ENCODE measurements at regions not wholly inside any gene's neighbourhood (a gene's known extent, or its start where the extent isn't known, plus 50 kb on each side); places are given as distances from the start of the nearest gene placed in this dataset.

DNA sequence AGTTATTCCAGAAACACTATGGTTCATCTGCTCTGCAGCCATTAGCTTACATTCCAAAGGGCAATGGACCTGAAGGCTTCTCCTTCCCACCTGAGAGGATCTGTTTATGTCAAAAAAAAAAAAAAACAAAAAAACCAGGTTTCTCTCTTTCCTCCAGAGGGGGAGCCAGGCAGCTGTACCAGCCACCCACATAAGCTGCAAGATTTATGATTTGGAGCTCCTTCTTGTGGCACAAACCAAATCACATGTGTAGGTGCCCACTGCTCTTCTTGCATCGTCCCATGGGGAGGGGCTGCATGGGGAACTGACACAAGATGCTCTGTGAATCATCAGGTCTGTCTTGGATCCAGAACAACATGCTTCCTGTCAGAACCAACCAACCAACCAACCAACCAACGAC lies 231.6 kb upstream of the IGFBP3 start:
- Histone ChIP-seq H2BK12ac (ENCODE audit: low read length in 2 of 2) (no peak overlapping the region), H2AFZ (ENCODE audit: low read depth, low read length) (no peak overlapping the region), H3K79me1 (replicated peaks; ENCODE audit: low read length, poor library complexity, severe bottlenecking) (no peaks in the 10 kb centered on the region), H3K27me3 (ENCODE audit: control insufficient read depth in 1 of 2, insufficient read depth in 1 of 2, low read length in 2 of 2) (no peaks in the 10 kb centered on the region), H2AK5ac (ENCODE audit: low read length, severe bottlenecking) (no peak overlapping the region), H3K9ac (ENCODE audit: low read length) (no peak overlapping the region), H2BK5ac (ENCODE audit: low read depth, low read length, poor library complexity, severe bottlenecking) (no peak overlapping the region), H3K27ac (ENCODE audit: low read length, poor library complexity, severe bottlenecking) (no peak overlapping the region), H3K4me3 (ENCODE audit: insufficient read depth in 1 of 2, low read depth in 1 of 2, low read length in 2 of 2) (no peak overlapping the region), H2BK15ac (ENCODE audit: low read depth, poor library complexity, severe bottlenecking) (no peak overlapping the region), H3K9me3 (ENCODE audit: control insufficient read depth, low read length) (no peaks in the 10 kb centered on the region), H3K4ac (ENCODE audit: low read depth in 1 of 2, low read length in 2 of 2) (no peak overlapping the region), H3K4me2 (ENCODE audit: low read length, poor library complexity, severe bottlenecking) (no peak overlapping the region), H3K23ac (ENCODE audit: low read length in 2 of 2) (no peak overlapping the region), H3K4me1 (ENCODE audit: control insufficient read depth, insufficient read depth, low read depth, low read length) (peaks cover 3% of the 10 kb centered on the region), H3K36me3 (ENCODE audit: control insufficient read depth in 1 of 2, insufficient read depth in 2 of 2, low read depth in 1 of 2, low read length in 2 of 2) (no peaks in the 10 kb centered on the region), H2BK120ac (ENCODE audit: low read depth, low read length) (no peak overlapping the region), H3K14ac (ENCODE audit: low read length in 2 of 2) (no peak overlapping the region), H3K18ac (ENCODE audit: low read depth in 1 of 2, low read length in 2 of 2) (no peak overlapping the region), H4K91ac (ENCODE audit: low read length) (no peak overlapping the region), H4K8ac (ENCODE audit: low read length) (no peak overlapping the region)
- 100% methylated on average over 1 of the region's 2 CpGs for WGBS
- no peak for DNase-seq

DNA sequence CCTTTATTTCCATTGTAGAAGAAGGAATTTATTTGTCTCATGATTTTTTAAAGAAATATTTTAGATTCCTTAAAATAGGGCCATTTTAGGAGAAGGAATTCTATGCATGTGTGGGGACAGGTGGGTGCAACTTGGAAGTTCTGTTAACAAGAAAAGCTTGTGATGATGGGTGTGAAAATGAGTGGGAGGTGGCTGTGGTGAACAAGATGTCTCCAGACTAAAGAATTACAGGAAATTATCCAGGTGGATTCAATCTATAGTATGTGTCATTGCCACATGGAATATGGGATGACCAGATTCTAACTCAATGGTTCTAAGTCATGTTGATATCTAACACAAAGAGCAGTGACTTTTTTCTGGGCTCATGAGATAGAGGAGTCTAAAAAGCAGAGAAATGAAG lies 229.6 kb upstream of the IGFBP3 start:
- Histone ChIP-seq H3K27ac (ENCODE audit: low read length, poor library complexity, severe bottlenecking) (no peak overlapping the region), H3K23ac (ENCODE audit: low read length in 2 of 2) (no peak overlapping the region), H4K91ac (ENCODE audit: low read length) (no peak overlapping the region), H3K18ac (ENCODE audit: low read depth in 1 of 2, low read length in 2 of 2) (no peak overlapping the region), H2AK5ac (ENCODE audit: low read length, severe bottlenecking) (no peak overlapping the region), H3K36me3 (ENCODE audit: control insufficient read depth in 1 of 2, insufficient read depth in 2 of 2, low read depth in 1 of 2, low read length in 2 of 2) (no peaks in the 10 kb centered on the region), H3K27me3 (ENCODE audit: control insufficient read depth in 1 of 2, insufficient read depth in 1 of 2, low read length in 2 of 2) (no peaks in the 10 kb centered on the region), H3K9ac (ENCODE audit: low read length) (no peak overlapping the region), H3K4me1 (ENCODE audit: control insufficient read depth, insufficient read depth, low read depth, low read length) (peaks cover 6% of the 10 kb centered on the region), H2BK12ac (ENCODE audit: low read length in 2 of 2) (no peak overlapping the region), H2AFZ (ENCODE audit: low read depth, low read length) (no peak overlapping the region), H3K4me2 (ENCODE audit: low read length, poor library complexity, severe bottlenecking) (no peak overlapping the region), H3K14ac (ENCODE audit: low read length in 2 of 2) (no peak overlapping the region), H2BK120ac (ENCODE audit: low read depth, low read length) (no peak overlapping the region), H2BK5ac (ENCODE audit: low read depth, low read length, poor library complexity, severe bottlenecking) (no peak overlapping the region), H3K4ac (ENCODE audit: low read depth in 1 of 2, low read length in 2 of 2) (no peak overlapping the region), H4K8ac (ENCODE audit: low read length) (no peak overlapping the region), H2BK15ac (ENCODE audit: low read depth, poor library complexity, severe bottlenecking) (no peak overlapping the region), H3K79me1 (replicated peaks; ENCODE audit: low read length, poor library complexity, severe bottlenecking) (no peaks in the 10 kb centered on the region), H3K4me3 (ENCODE audit: insufficient read depth in 1 of 2, low read depth in 1 of 2, low read length in 2 of 2) (no peak overlapping the region), H3K9me3 (ENCODE audit: control insufficient read depth, low read length) (no peaks in the 10 kb centered on the region)
- DNase-seq = no peak

DNA sequence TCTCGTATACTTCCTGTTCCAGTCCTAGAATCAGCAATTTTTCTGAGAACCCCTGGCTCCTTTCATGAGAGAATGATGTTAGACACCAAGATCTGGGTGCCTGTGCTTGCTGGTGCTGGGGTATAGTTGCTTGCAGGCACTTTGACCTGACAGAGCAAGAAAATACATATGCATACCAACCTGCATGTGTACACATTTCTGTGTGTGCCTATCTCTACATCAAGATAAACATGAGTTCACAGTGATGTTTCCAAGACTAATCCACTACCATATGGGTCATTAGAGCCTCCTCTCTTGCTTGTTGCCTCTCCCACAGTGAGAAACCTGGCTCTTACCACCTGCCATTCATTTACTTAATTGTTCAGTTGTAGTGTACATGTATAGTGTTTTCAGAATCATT lies 229.1 kb upstream of the IGFBP3 start:
- WGBS = 75% methylated on average over 1 of the region's 1 CpG
- Histone ChIP-seq H2AK5ac (ENCODE audit: low read length, severe bottlenecking) (peak overlapping the region; percentile 37), H3K4ac (ENCODE audit: low read depth in 1 of 2, low read length in 2 of 2) (no peak overlapping the region), H3K18ac (ENCODE audit: low read depth in 1 of 2, low read length in 2 of 2) (no peak overlapping the region), H3K36me3 (ENCODE audit: control insufficient read depth in 1 of 2, insufficient read depth in 2 of 2, low read depth in 1 of 2, low read length in 2 of 2) (no peaks in the 10 kb centered on the region), H3K14ac (ENCODE audit: low read length in 2 of 2) (no peak overlapping the region), H2BK120ac (ENCODE audit: low read depth, low read length) (no peak overlapping the region), H3K27ac (ENCODE audit: low read length, poor library complexity, severe bottlenecking) (no peak overlapping the region), H4K91ac (ENCODE audit: low read length) (no peak overlapping the region), H3K4me1 (ENCODE audit: control insufficient read depth, insufficient read depth, low read depth, low read length) (peaks cover 8% of the 10 kb centered on the region), H3K79me1 (replicated peaks; ENCODE audit: low read length, poor library complexity, severe bottlenecking) (no peaks in the 10 kb centered on the region), H3K4me2 (ENCODE audit: low read length, poor library complexity, severe bottlenecking) (no peak overlapping the region), H2AFZ (ENCODE audit: low read depth, low read length) (no peak overlapping the region), H3K4me3 (ENCODE audit: insufficient read depth in 1 of 2, low read depth in 1 of 2, low read length in 2 of 2) (no peak overlapping the region), H3K27me3 (ENCODE audit: control insufficient read depth in 1 of 2, insufficient read depth in 1 of 2, low read length in 2 of 2) (no peaks in the 10 kb centered on the region), H2BK5ac (ENCODE audit: low read depth, low read length, poor library complexity, severe bottlenecking) (no peak overlapping the region), H3K23ac (ENCODE audit: low read length in 2 of 2) (no peak overlapping the region), H4K8ac (ENCODE audit: low read length) (no peak overlapping the region), H2BK12ac (ENCODE audit: low read length in 2 of 2) (no peak overlapping the region), H3K9me3 (ENCODE audit: control insufficient read depth, low read length) (no peaks in the 10 kb centered on the region), H2BK15ac (ENCODE audit: low read depth, poor library complexity, severe bottlenecking) (no peak overlapping the region), H3K9ac (ENCODE audit: low read length) (no peak overlapping the region)
- no peak for DNase-seq

DNA sequence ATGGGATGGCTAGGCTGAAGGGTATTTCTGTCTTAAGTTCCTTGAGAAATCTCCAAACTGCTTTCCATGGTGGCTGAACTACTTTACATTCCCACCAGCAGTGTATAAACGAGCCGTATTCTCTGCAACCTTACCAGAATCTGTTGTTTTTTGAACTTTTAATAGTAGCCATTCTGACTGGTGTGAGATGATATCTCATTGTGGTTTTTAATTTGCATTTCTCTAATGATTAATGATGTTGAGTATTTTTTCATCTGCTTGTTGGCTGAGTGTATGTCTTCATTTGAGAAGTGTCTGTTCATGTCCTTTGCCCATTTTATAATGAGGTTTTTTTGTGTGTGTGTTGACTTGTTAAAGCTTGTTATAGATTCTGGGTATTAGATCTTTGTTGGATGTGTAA lies 226.8 kb upstream of the IGFBP3 start:
- no peak overlapping the region for H3K27ac ChIP-seq (ENCODE audit: low read length, poor library complexity, severe bottlenecking)
- no peak overlapping the region for H2AFZ ChIP-seq (ENCODE audit: low read depth, low read length)
- no peak overlapping the region for H2BK12ac ChIP-seq (ENCODE audit: low read length in 2 of 2)
- no peak overlapping the region for H2BK5ac ChIP-seq (ENCODE audit: low read depth, low read length, poor library complexity, severe bottlenecking)
- H4K91ac ChIP-seq (ENCODE audit: low read length) = no peak overlapping the region
- no peaks in the 10 kb centered on the region for H3K27me3 ChIP-seq (ENCODE audit: control insufficient read depth in 1 of 2, insufficient read depth in 1 of 2, low read length in 2 of 2)
- no peaks in the 10 kb centered on the region for H3K36me3 ChIP-seq (ENCODE audit: control insufficient read depth in 1 of 2, insufficient read depth in 2 of 2, low read depth in 1 of 2, low read length in 2 of 2)
- no peak overlapping the region for H2BK15ac ChIP-seq (ENCODE audit: low read depth, poor library complexity, severe bottlenecking)
- no peak overlapping the region for H3K18ac ChIP-seq (ENCODE audit: low read depth in 1 of 2, low read length in 2 of 2)
- H3K79me1 ChIP-seq (replicated peaks; ENCODE audit: low read length, poor library complexity, severe bottlenecking) = no peaks in the 10 kb centered on the region
- no peak overlapping the region for H2AK5ac ChIP-seq (ENCODE audit: low read length, severe bottlenecking)
- no peak overlapping the region for H3K14ac ChIP-seq (ENCODE audit: low read length in 2 of 2)
- DNase-seq = no peak
- no peak overlapping the region for H3K23ac ChIP-seq (ENCODE audit: low read length in 2 of 2)
- whole genome bisulfite sequencing = 100% methylated on average over 2 of the region's 2 CpGs
- no peak overlapping the region for H3K4me2 ChIP-seq (ENCODE audit: low read length, poor library complexity, severe bottlenecking)
- no peak overlapping the region for H3K4me3 ChIP-seq (ENCODE audit: insufficient read depth in 1 of 2, low read depth in 1 of 2, low read length in 2 of 2)
- no peaks in the 10 kb centered on the region for H3K9me3 ChIP-seq (ENCODE audit: control insufficient read depth, low read length)
- no peak overlapping the region for H3K9ac ChIP-seq (ENCODE audit: low read length)
- peaks cover 7% of the 10 kb centered on the region for H3K4me1 ChIP-seq (ENCODE audit: control insufficient read depth, insufficient read depth, low read depth, low read length)
- no peak overlapping the region for H2BK120ac ChIP-seq (ENCODE audit: low read depth, low read length)
- no peak overlapping the region for H3K4ac ChIP-seq (ENCODE audit: low read depth in 1 of 2, low read length in 2 of 2)
- H4K8ac ChIP-seq (ENCODE audit: low read length) = no peak overlapping the region

Measured in mesenchymal stem cell (in vitro differentiated cells and primary cell).